Peyer's patch (tissue), 4 donors: ENCODE measurements at regions not wholly inside any gene's neighbourhood (a gene's known extent, or its start where the extent isn't known, plus 50 kb on each side); places are given as distances from the start of the nearest gene placed in this dataset.

Experiments used
- DNase-seq, 3 donors: peaks; one replicate each; pipeline ENCODE4 v3.0.0-alpha.2; 2017 to 2019
- H3K27ac ChIP-seq, 4 donors: fragments of 200-600 bp; sonication (generic); one replicate each; pipeline ENCODE4 v1.5.1; 2016 to 2019
- H3K27me3 ChIP-seq, 2 donors: fragments of 200-600 bp; sonication (generic); one replicate each; pipeline ENCODE4 v1.5.1; 2019
- H3K36me3 ChIP-seq, 3 donors: fragments of 200-600 bp; sonication (generic); one replicate each; pipeline ENCODE4 v1.5.1; 2016 to 2019
- H3K4me1 ChIP-seq, 4 donors: fragments of 200-600 bp; sonication (generic); one replicate each; pipeline ENCODE4 v1.5.1; 2016 to 2019
- H3K4me3 ChIP-seq, 4 donors: fragments of 200-600 bp; sonication (generic); 1 replicate in 3 of 4; 2 replicates in 1 of 4; pipeline ENCODE4 v1.5.1; 2016 to 2019; ENCODE audit warnings: mild to moderate bottlenecking in 1 of 4
- H3K9me3 ChIP-seq, 4 donors: fragments of 200-600 bp; sonication (generic); one replicate each; pipeline ENCODE4 v1.5.1; 2016 to 2019; ENCODE audit warnings: mild to moderate bottlenecking in 1 of 4
- POLR2A ChIP-seq, 2 donors: fragments of 450-650 bp; IDR thresholded peaks; one replicate each; pipeline ENCODE4 v1.5.1; 2017; ENCODE audit warnings: antibody characterized with exemption in 2 of 2, mild to moderate bottlenecking in 2 of 2, moderate library complexity in 2 of 2
- TF ChIP-seq, protein P1 (sequence below), 6 experiments: fragments of 450-650 bp in 4 of 6; fragments of 200-600 bp in 2 of 6; sonication (generic) in 1 of 6; IDR thresholded peaks; one replicate each; pipeline ENCODE4 v1.5.1; 2017 to 2019; ENCODE audit warnings: antibody characterized with exemption in 6 of 6, mild to moderate bottlenecking in 3 of 6, moderate library complexity in 1 of 6

DNA sequence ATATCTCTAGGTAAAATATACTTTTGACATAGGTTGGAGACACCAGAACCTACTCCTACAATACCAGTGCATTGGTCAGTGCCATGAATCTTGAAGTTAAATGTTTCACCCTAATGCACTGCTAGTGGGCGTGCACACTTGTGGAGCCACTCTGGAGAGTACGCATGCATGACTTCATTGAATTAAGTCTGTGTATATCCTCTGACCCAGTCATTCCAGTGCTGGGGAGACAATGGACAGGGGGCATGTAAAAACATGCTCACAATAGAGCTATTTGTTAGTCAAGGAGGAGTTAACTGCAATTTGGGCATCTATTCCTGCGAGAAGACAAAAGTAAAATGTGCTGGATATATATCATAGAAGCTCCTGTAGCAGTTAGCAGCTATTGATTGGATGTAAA, 335.4 kb upstream of the NCAM1 start:
- Histone ChIP-seq H3K36me3 (no peaks in the 10 kb centered on the region), H3K27ac (no peak overlapping the region), H3K27me3 (no peaks in the 10 kb centered on the region), H3K9me3 (no peaks in the 10 kb centered on the region), H3K4me3 (no peak overlapping the region), H3K4me1 (no peaks in the 10 kb centered on the region)
- TF ChIP-seq, protein P1, sequence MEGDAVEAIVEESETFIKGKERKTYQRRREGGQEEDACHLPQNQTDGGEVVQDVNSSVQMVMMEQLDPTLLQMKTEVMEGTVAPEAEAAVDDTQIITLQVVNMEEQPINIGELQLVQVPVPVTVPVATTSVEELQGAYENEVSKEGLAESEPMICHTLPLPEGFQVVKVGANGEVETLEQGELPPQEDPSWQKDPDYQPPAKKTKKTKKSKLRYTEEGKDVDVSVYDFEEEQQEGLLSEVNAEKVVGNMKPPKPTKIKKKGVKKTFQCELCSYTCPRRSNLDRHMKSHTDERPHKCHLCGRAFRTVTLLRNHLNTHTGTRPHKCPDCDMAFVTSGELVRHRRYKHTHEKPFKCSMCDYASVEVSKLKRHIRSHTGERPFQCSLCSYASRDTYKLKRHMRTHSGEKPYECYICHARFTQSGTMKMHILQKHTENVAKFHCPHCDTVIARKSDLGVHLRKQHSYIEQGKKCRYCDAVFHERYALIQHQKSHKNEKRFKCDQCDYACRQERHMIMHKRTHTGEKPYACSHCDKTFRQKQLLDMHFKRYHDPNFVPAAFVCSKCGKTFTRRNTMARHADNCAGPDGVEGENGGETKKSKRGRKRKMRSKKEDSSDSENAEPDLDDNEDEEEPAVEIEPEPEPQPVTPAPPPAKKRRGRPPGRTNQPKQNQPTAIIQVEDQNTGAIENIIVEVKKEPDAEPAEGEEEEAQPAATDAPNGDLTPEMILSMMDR (IDR thresholded peaks at IDR 0.05): no peak
- no peak for TF ChIP-seq POLR2A (IDR thresholded peaks at IDR 0.05)
- DNase-seq: no peak

DNA sequence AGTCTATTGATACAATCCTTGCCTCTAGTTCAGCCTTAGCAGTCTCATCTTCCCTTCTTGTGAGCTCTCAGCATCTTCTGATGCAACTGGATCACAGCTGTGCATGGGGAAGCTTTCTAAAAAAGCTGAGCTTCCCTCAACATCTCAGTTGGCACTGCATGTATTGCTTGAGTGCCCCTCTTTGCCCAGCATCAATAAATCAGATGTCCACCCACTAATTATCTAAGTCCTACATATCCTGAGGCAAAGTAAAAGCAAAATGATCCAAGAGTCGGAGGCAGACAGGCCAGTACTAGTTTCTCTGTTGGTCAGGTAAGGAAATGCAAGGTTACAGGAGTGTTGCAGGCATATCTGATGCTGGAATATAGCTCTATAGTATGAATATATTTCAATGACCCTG, 334.5 kb upstream of the NCAM1 start:
- Histone ChIP-seq H3K36me3 (no peaks in the 10 kb centered on the region), H3K27ac (no peak overlapping the region), H3K27me3 (no peaks in the 10 kb centered on the region), H3K9me3 (no peaks in the 10 kb centered on the region), H3K4me1 (no peaks in the 10 kb centered on the region), H3K4me3 (no peak overlapping the region)
- no peak for DNase-seq
- no peak for TF ChIP-seq POLR2A (IDR thresholded peaks at IDR 0.05)
- TF ChIP-seq, protein P1 (IDR thresholded peaks at IDR 0.05): no peak

DNA sequence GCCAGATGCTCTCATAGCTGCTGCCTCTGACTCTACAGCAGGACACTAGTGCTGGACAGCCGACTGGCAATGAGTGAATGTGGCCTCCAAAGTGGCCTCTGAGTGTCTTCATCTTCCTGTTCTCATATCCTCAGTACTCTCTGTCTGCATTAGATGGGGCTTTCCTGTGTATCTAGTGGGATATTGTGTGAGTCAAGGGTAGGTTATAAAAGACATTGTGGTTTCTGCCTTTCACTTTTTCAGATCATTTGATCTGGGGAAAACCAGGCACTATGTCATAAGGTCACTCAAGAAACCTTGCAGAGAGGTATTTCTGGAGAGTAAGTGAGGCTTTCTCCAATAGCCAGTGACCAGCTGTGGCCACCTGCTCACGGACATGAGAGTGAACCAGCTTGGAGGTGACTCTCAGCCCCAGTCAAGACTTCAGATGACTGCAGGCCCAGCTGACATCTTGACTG, 333.6 kb upstream of the NCAM1 start:
- TF ChIP-seq, protein P1 (IDR thresholded peaks at IDR 0.05): no peak
- no peak for TF ChIP-seq POLR2A (IDR thresholded peaks at IDR 0.05)
- no peak for DNase-seq

DNA sequence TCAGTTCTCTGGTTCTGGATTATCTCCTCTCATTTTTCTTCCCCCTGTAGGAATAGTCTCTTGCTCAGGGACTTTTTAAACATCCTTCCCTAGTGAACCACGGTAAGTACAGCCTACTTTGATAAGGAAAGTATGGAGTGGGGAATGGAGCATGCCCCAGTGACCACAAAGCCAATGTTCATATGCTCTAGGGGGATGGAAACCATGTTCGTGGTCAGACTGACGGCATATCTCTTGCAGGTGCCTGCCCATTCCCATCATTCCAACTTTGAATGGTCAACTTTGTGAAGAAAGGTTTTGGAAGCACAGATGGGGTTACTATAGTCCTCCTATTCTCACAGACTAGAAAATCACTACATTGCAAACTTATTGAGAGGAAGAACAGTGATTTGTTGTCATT, 332.5 kb upstream of the NCAM1 start:
- H3K4me1 ChIP-seq: no peaks in the 10 kb centered on the region
- no peak for TF ChIP-seq POLR2A (IDR thresholded peaks at IDR 0.05)
- TF ChIP-seq, protein P1 (IDR thresholded peaks at IDR 0.05): no peak
- H3K27ac ChIP-seq: no peak overlapping the region
- no peaks in the 10 kb centered on the region for H3K9me3 ChIP-seq
- no peak overlapping the region for H3K4me3 ChIP-seq
- no peak for DNase-seq
- no peaks in the 10 kb centered on the region for H3K36me3 ChIP-seq
- no peaks in the 10 kb centered on the region for H3K27me3 ChIP-seq

More for the DNA sequence above, 333.6 kb upstream of the NCAM1 start:
- no peak overlapping the region for H3K27ac ChIP-seq
- H3K36me3 ChIP-seq: no peaks in the 10 kb centered on the region
- no peaks in the 10 kb centered on the region for H3K4me1 ChIP-seq
- no peak overlapping the region for H3K4me3 ChIP-seq
- no peaks in the 10 kb centered on the region for H3K9me3 ChIP-seq
- H3K27me3 ChIP-seq: no peaks in the 10 kb centered on the region

DNA sequence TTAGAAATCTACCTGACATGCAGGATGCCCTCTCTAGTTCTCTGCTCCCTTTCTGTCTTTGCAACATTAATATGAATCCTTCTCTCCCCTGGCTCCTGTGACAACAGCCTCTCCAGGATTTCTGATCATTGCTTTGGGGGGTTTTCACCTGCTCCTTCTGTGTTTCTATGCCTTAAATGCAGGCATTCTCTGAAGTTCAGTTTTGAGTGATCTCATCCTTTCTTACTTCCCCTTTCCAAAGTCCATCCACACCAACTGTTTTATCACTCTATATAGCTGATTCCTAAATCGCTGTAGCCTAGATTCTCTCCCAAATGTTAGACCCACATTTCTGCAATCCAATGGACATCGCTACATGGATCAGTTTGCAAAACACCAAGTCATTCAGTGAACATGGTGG, 330.7 kb upstream of the NCAM1 start:
- Histone ChIP-seq H3K27ac (no peak overlapping the region), H3K36me3 (no peaks in the 10 kb centered on the region), H3K27me3 (no peaks in the 10 kb centered on the region), H3K9me3 (no peaks in the 10 kb centered on the region), H3K4me3 (no peak overlapping the region), H3K4me1 (no peaks in the 10 kb centered on the region)
- no peak for TF ChIP-seq POLR2A (IDR thresholded peaks at IDR 0.05)
- TF ChIP-seq, protein P1 (IDR thresholded peaks at IDR 0.05): no peak
- no peak for DNase-seq

DNA sequence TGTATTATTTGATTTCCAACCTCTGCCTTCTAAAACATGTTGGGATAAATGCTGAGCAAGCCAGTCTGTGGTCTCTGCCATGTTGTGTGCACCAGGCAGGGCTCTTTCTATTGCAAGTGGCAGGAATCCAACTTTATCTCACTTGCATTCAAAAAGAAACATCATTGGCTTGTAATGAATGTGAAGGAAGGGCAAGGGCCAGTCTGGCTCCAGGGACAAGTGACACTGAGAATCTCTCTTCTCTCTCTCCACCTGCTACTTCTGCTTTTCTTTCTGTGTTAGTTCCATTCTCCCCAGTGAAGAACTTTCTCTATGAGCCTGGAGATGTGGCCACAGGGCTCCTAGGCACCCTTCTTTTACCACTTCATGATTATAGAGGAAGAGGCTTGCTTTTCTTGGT, 329.9 kb upstream of the NCAM1 start:
- Histone ChIP-seq H3K4me1 (no peaks in the 10 kb centered on the region), H3K4me3 (no peak overlapping the region), H3K9me3 (no peaks in the 10 kb centered on the region), H3K27me3 (no peaks in the 10 kb centered on the region), H3K27ac (no peak overlapping the region), H3K36me3 (no peaks in the 10 kb centered on the region)
- DNase-seq: no peak
- TF ChIP-seq, protein P1 (IDR thresholded peaks at IDR 0.05): no peak
- TF ChIP-seq POLR2A (IDR thresholded peaks at IDR 0.05): no peak
